Testis (tissue), 2 donors: ENCODE measurements at regions not wholly inside any gene's neighbourhood (a gene's known extent, or its start where the extent isn't known, plus 50 kb on each side); places are given as distances from the start of the nearest gene placed in this dataset.

ENCODE experiments used
- POLR2A ChIP-seq: fragments of 450-650 bp; IDR thresholded peaks from one replicate; pipeline ENCODE4 v1.6.1; 2017; ENCODE audit warnings: antibody characterized with exemption, mild to moderate bottlenecking, moderate library complexity
- TF ChIP-seq, protein P1 (sequence below), 3 experiments: fragments of 450-650 bp in 2 of 3; fragments of 200-600 bp in 1 of 3; sonication (generic) in 1 of 3; IDR thresholded peaks; one replicate each; pipeline ENCODE4 v1.5.1; 2016 to 2019; ENCODE audit warnings: antibody characterized with exemption in 3 of 3, mild to moderate bottlenecking in 2 of 3, moderate library complexity in 1 of 3

DNA sequence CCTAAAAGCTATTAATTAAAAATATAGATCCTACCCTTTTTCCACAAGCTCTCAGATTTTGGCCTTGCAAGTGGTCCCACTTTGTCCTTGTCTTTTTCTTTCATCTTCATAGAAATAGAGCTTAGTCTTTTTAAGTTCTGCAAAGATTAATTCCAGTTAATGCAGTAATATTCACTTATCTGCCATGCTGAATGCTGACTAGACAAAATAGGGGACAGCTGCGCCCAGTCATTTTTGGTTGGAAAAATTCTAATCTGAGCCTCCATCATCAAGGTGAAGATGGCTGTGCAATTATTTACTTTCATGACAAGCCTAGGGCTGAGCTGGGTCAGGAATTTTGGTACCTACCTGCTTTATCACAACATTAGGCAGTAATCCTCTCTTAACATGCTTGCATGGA is 241.3 kb upstream of the CXorf66 start:
- TF ChIP-seq, protein P1, sequence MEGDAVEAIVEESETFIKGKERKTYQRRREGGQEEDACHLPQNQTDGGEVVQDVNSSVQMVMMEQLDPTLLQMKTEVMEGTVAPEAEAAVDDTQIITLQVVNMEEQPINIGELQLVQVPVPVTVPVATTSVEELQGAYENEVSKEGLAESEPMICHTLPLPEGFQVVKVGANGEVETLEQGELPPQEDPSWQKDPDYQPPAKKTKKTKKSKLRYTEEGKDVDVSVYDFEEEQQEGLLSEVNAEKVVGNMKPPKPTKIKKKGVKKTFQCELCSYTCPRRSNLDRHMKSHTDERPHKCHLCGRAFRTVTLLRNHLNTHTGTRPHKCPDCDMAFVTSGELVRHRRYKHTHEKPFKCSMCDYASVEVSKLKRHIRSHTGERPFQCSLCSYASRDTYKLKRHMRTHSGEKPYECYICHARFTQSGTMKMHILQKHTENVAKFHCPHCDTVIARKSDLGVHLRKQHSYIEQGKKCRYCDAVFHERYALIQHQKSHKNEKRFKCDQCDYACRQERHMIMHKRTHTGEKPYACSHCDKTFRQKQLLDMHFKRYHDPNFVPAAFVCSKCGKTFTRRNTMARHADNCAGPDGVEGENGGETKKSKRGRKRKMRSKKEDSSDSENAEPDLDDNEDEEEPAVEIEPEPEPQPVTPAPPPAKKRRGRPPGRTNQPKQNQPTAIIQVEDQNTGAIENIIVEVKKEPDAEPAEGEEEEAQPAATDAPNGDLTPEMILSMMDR (IDR thresholded peaks at IDR 0.05), result no peak
- TF ChIP-seq POLR2A, result no peak
